Endodermal cell (in vitro differentiated cells): ENCODE measurements at regions not wholly inside any gene's neighbourhood (a gene's known extent, or its start where the extent isn't known, plus 50 kb on each side); places are given as distances from the start of the nearest gene placed in this dataset.

ENCODE experiments used
- DNase-seq: peaks from one replicate; pipeline ENCODE4 v3.0.0-alpha.2; 2017
- H3K27ac ChIP-seq: 2 replicates; pipeline ENCODE4 v1.5.1; 2013; ENCODE audit warnings: mild to moderate bottlenecking, low read depth, low read length, moderate library complexity
- H3K27me3 ChIP-seq: 2 replicates; pipeline ENCODE4 v1.6.1; 2013; ENCODE audit warnings: mild to moderate bottlenecking, low read length, moderate library complexity; ENCODE audit not compliant: insufficient read depth, control insufficient read depth, poor library complexity, severe bottlenecking
- H3K36me3 ChIP-seq: 2 replicates; pipeline ENCODE4 v1.7.0; 2013; ENCODE audit warnings: mild to moderate bottlenecking, low read length, moderate library complexity; ENCODE audit not compliant: control insufficient read depth, insufficient read depth
- H3K4me1 ChIP-seq: one replicate; pipeline ENCODE4 v1.7.0; 2013; ENCODE audit warnings: low read length; ENCODE audit not compliant: control insufficient read depth, insufficient read depth
- H3K4me3 ChIP-seq: 2 replicates; pipeline ENCODE4 v1.5.1; 2013; ENCODE audit warnings: mild to moderate bottlenecking, low read length, moderate library complexity
- H3K9ac ChIP-seq: 2 replicates; pipeline ENCODE4 v1.6.1; 2013; ENCODE audit warnings: mild to moderate bottlenecking, low read length, moderate library complexity; ENCODE audit not compliant: poor library complexity, severe bottlenecking; ENCODE audit errors: extremely low read depth
- H3K9me3 ChIP-seq: 2 replicates; pipeline ENCODE4 v1.6.1; 2013; ENCODE audit warnings: mild to moderate bottlenecking, low read length, moderate library complexity; ENCODE audit not compliant: control insufficient read depth
- H3K27ac Mint-ChIP-seq: 2 replicates; pipeline ENCODE4 v1.8.0; 2020; ENCODE audit warnings: mixed read lengths
- H3K27me3 Mint-ChIP-seq: 2 replicates; pipeline ENCODE4 v1.8.0; 2021; ENCODE audit warnings: mild to moderate bottlenecking, mixed read lengths; ENCODE audit not compliant: insufficient read depth
- H3K36me3 Mint-ChIP-seq: 2 replicates; pipeline ENCODE4 v1.8.0; 2020; ENCODE audit warnings: low read depth, mixed read lengths
- H3K4me1 Mint-ChIP-seq: 2 replicates; pipeline ENCODE4 v1.8.0; 2020; ENCODE audit warnings: mixed read lengths
- H3K4me3 Mint-ChIP-seq: 2 replicates; pipeline ENCODE4 v1.8.0; 2020; ENCODE audit warnings: mild to moderate bottlenecking, moderate library complexity, mixed read lengths
- H3K9me3 Mint-ChIP-seq: 2 replicates; pipeline ENCODE4 v1.8.0; 2020; ENCODE audit warnings: mild to moderate bottlenecking, mixed read lengths
- WGBS, 2 experiments: methylation state at CpG; one replicate each; pipeline versions ENCODE4 v1.1.5 to v1.1.7; 2013; ENCODE audit warnings: missing lambda C conversion rate in 2 of 2, mixed read lengths in 1 of 2; ENCODE audit not compliant: insufficient coverage in 1 of 2, insufficient read length in 1 of 2; 5-methylcytosine and 5-hydroxymethylcytosine counted together
- TF ChIP-seq, protein P1 (sequence below): fragments of 200-600 bp; sonication (generic); conservative IDR thresholded peaks from 2 replicates; pipeline ENCODE4 v1.5.0; 2021; ENCODE audit warnings: antibody characterized with exemption, mild to moderate bottlenecking

DNA sequence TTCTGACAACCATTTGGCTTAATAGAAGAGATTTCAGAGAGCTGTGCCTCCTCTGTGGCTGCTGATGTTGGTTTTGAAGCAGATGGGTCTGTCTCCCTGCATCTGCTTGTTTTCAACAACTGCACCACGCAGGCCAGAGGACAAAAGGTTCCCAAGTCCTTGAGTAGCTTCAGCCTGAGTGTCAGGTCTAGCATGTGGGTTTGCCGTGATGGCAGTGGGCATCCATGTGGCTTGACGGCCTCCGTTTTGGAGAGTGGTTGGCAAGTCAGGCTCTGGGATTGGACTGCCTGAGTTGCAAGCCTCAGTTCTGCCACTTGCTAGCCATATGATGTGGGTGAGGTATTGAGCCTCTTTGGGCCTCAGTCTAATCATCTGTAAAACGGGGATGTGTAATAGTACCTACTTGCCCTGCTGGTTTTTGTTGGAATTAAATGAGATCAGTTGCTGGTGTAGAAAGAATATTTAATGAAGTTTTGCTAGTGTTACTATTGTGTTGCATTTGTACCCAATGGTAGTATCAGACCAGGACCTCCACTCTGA, 119.8 kb upstream of the CPEB4 start:
- no peaks in the 10 kb centered on the region for H3K9me3 Mint-ChIP-seq
- Histone ChIP-seq H3K9me3 (no peaks in the 10 kb centered on the region), H3K4me1 (peaks cover 4% of the 10 kb centered on the region), H3K36me3 (no peaks in the 10 kb centered on the region), H3K4me3 (no peak overlapping the region), H3K9ac (no peak overlapping the region), H3K27me3 (peaks cover 22% of the 10 kb centered on the region), H3K27ac (no peak overlapping the region)
- no peak overlapping the region for H3K27ac Mint-ChIP-seq
- no peaks in the 10 kb centered on the region for H3K36me3 Mint-ChIP-seq
- no peak for DNase-seq
- peaks cover 23% of the 10 kb centered on the region for H3K27me3 Mint-ChIP-seq
- peaks cover 16% of the 10 kb centered on the region for H3K4me1 Mint-ChIP-seq
- 92 to 100% methylated on average over 2 to 5 of the region's 5 CpGs for WGBS, 2 experiments
- TF ChIP-seq, protein P1, sequence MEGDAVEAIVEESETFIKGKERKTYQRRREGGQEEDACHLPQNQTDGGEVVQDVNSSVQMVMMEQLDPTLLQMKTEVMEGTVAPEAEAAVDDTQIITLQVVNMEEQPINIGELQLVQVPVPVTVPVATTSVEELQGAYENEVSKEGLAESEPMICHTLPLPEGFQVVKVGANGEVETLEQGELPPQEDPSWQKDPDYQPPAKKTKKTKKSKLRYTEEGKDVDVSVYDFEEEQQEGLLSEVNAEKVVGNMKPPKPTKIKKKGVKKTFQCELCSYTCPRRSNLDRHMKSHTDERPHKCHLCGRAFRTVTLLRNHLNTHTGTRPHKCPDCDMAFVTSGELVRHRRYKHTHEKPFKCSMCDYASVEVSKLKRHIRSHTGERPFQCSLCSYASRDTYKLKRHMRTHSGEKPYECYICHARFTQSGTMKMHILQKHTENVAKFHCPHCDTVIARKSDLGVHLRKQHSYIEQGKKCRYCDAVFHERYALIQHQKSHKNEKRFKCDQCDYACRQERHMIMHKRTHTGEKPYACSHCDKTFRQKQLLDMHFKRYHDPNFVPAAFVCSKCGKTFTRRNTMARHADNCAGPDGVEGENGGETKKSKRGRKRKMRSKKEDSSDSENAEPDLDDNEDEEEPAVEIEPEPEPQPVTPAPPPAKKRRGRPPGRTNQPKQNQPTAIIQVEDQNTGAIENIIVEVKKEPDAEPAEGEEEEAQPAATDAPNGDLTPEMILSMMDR: no peak
- no peak overlapping the region for H3K4me3 Mint-ChIP-seq

DNA sequence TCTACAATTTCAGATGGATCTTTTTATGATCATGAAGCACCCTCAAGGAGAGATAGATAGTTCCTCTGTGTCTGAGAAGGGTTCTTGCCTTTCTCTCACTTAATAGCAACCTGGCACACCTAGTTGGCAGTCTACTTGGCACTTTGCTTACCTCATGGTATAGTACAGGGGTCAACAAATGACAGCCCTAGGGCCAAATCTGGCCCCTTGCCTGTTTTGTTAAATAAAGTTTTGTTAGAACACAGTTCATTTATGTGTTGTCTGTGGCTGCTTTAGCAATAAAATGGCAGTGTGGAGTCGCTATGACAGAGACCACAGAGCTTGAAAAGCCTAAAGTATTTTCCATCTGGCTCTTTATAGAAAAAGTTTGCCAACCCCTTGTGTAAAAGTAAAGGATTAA, 119.3 kb upstream of the CPEB4 start:
- Mint-ChIP-seq H3K36me3 (no peaks in the 10 kb centered on the region), H3K27ac (no peak overlapping the region), H3K27me3 (peaks cover 29% of the 10 kb centered on the region), H3K9me3 (no peaks in the 10 kb centered on the region), H3K4me1 (peaks cover 12% of the 10 kb centered on the region), H3K4me3 (no peak overlapping the region)
- WGBS, 2 experiments: 87 to 100% methylated on average over 1 of the region's 1 CpG
- DNase-seq: no peak
- H3K9me3 ChIP-seq: no peaks in the 10 kb centered on the region
- no peaks in the 10 kb centered on the region for H3K36me3 ChIP-seq
- no peak overlapping the region for H3K4me3 ChIP-seq
- peaks cover 4% of the 10 kb centered on the region for H3K4me1 ChIP-seq
- no peak overlapping the region for H3K27ac ChIP-seq
- H3K27me3 ChIP-seq: peaks cover 24% of the 10 kb centered on the region
- no peak overlapping the region for H3K9ac ChIP-seq
- TF ChIP-seq, protein P1: no peak

DNA sequence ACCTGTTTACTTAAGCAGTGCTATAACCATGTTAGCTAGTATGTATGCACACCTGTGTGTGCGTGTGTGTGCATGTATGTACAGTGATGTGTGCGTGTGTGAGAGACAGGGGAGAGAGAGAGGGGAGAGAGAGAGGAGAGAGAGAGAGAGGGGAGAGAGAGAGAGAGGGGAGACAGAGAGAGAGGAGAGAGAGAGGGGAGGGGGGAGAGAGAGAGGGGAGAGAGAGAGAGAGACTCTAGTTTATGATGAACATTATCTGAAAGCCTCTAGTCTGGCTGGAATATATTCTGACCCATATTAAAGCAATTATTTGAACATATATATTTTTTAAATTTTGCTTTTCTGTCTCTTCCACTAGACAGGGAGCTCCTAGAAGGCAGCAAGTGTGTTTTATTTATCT, 117.5 kb upstream of the CPEB4 start:
- Mint-ChIP-seq H3K27ac (no peak overlapping the region), H3K4me1 (peaks cover 6% of the 10 kb centered on the region), H3K36me3 (no peaks in the 10 kb centered on the region), H3K4me3 (no peak overlapping the region), H3K27me3 (peaks cover 46% of the 10 kb centered on the region), H3K9me3 (no peaks in the 10 kb centered on the region)
- TF ChIP-seq, protein P1: no peak
- no peak overlapping the region for H3K9ac ChIP-seq
- H3K9me3 ChIP-seq: no peaks in the 10 kb centered on the region
- H3K4me3 ChIP-seq: no peak overlapping the region
- no peak overlapping the region for H3K27ac ChIP-seq
- H3K27me3 ChIP-seq: peaks cover 42% of the 10 kb centered on the region
- DNase-seq: no peak
- H3K36me3 ChIP-seq: no peaks in the 10 kb centered on the region
- WGBS, 2 experiments: 93% methylated on average over 2 of the region's 2 CpGs; no CpG with 5 or more reads in 1 of the 2 experiments
- peaks cover 4% of the 10 kb centered on the region for H3K4me1 ChIP-seq
